HG03520 (cell line): ENCODE measurements at regions not wholly inside any gene's neighbourhood (a gene's known extent, or its start where the extent isn't known, plus 50 kb on each side); places are given as distances from the start of the nearest gene placed in this dataset.

Experiments used
- ATAC-seq: cut with Tn5 transposase; IDR thresholded peaks from one replicate; pipeline ENCODE4 v1.9.1; 2021; ENCODE audit warnings: mild to moderate bottlenecking, moderate library complexity; ENCODE audit not compliant: unreplicated experiment

DNA sequence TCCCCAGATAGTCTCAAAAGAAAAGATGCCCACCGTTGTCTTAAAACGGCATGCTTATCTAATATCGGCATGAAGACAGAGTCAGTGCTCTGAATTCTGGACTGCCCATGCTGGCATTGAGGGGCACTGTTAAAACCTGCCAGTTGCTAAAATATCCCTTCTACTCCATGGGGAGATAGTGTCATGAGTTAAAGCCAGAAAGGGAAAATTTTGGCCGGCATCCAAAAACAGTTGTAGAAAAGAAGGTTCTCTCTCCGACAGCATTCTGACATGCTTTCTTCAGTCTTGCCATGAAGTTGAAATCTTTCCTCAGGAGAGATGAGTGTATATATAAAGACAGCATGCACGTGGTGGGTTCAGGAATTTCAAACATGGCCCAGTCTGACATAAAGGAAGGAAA lies 401.3 kb upstream of the PIK3C3 start:
- ATAC-seq: no peak

DNA sequence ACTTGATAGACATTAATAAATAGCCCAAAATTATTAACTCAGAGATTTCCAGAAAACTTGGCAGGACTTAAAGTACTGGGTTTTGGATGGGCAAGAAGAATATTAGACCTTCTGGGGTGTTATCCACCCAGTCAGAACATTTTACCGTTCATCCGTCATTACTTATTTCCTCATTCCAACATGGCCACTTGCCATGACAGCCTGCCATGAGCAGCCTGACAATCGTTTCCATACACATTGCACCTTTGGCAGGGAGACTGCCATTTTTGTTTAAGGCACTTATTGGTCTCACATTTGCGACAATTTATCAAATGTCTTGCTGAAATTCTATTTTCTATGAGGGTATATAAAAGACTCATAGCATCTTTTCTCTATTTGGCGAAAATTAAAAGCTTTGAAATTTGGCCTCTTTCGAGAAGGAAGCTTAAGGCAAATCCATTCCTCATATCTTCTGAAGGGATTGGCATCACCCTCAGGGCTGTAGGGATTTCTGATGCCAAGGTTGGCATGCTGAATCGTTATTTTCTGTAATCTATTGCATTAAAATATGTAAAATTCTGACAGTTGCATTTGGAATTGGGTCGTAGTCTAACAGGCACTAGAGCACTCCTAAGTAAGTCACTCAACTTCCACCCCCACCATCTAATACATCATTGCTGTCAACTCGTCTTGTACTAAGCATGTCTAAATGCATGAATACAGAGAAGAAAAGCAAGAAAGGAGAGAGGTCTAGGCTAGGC lies 406.3 kb upstream of the PIK3C3 start:
- ATAC-seq: no peak

DNA sequence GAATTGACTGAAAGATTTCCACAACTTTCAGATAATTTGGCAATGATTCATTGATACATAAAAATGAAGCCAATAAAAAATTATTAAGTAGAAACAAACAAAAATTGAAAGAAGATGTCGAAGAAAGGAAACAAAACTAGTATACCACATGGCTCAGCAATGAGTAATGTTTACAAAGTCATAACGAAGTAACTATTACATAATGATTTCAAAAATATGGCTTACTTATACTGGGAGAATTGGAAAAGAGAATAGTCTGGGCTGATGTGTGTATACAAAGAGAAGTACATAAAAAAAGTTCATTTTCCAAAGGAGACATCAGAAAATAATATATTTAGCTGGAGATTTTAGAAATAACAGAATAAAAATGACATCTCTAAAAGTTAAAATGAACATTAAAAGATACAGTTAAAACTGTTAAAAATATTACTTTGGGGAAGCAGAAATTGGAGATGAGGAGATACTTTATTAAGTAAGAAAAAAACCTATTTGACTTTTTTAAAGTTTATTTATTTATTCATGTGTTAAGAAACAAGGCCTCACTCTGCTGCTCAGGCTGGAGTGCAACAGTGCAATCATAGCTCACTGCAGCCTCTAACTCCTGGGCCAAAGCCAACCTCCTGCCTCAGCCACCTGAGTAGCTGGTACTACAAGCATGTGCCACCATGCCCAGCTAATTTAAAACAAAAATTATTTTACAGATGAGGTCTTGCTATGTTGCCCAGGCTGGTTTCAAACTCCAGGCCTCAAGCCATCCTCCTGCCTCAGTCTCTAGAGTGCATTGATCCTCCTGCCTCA lies 409.7 kb upstream of the PIK3C3 start:
- no peak for ATAC-seq

DNA sequence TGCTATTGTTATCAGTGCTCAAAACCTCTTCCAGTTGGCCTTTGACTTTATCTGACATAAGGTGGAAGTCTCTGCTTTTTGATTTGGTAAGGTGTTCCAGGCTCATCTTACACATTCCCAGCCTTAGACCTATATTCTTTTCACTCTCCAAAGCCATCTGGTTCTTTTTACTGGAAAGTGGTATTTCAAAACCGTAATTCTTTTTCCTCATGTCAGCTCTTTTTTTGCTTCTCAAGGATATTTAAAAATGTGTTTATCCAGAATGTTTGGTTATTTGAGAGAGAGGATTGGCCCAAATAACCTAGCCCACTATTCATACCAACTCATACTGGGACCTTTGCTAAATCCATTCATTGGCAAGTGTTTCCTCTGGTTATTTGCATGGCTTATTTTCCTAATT lies 411.2 kb upstream of the PIK3C3 start:
- ATAC-seq: no peak

DNA sequence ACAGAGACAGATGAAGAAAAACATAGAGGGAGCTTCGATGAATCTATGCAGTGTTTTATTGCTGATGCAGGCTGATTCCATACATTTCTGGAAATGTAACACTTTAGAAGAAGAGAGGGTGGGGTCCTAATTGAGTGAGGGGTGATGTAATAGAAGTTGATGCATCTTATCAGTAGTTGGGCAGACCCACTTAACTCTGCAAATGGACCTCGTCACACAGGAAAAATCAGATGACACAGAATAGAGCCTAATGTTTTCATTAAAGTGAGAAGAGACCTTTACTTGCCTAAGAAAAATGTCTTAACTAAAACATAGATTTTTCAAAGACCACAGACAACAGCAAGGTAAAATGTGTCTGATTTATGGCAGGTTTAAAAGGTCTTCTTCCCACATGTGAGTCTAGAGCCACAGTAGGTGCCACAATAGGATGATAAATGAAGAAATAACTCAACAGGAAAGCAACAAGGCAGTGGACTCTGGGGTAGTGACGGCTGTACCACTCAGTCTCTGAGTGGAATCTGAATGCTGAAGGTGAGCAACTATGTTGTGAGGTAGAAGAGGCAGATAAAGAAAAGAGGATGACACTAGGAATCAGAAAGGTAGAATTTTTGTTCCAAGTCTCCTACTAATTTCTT lies 414.7 kb upstream of the PIK3C3 start:
- no peak for ATAC-seq

DNA sequence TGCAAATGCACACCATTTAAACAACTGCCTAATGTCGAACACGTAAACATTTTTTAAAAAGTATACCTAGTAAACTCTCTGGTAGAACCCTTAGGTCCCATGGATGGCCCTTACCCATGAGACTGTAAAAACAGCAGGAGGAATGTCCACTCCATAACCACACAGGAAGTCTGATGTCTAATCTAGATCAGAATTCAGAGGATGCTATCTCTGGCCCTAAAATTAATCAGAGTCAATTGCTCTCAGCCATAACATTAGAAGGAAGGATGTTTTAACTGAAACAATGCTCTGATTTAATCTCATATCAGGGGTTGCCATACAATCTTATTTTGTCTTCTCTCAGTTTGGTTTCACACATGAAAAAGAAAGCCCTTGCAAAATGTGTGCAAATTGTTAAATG lies 416.3 kb upstream of the PIK3C3 start:
- no peak for ATAC-seq

DNA sequence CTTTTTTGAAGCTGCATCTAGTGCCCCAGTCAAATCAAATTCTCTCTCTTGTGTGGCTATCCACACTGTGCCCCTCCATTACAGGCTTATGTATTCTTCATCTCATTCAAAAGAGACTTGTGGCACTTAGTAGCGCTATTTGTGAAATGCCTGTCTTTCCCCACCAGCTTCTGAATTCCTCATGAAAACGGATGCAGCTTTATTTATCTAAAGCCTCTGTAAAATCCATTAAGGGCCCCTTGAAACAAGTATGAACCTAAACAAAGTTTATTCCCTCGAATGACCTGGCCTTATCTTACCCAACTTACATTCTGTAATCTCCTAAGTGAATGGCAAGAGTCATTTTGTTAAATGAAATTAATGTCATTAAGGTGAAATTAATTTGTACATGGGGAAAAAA lies 417.4 kb upstream of the PIK3C3 start:
- ATAC-seq: no peak

DNA sequence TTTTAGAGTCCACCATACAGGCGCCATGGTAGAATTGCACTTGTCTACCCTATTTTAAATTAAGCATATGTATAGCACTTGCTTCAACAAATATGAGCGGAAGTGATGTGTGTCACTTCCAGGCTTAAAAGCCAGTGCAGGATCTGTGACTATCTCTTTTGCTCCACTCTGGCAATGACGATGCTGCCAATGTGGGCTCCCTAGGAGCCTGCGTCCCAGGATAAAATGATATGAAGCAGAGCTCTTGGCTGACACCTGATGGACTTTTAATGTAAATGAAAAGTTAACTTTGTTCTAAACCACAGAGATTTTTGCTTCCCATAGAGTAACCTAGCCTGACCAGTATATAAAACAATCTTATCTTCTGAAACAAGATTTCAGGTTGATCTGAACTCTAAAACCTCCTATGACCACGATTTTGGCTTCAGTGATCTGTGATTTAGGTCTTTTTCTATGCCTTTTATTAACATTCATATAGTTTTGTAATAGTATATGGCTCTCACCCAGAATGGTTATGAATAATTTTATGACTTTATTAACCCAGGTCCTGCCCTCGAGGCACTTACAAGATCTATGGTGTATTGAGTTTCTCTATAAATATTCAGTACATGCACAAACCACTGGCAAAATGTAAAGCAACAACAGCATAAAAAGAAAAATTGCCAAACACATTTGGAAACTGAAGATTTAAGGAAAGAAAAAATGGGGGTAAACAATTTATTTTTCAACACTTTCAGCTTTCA lies 422.5 kb upstream of the PIK3C3 start:
- no peak for ATAC-seq

DNA sequence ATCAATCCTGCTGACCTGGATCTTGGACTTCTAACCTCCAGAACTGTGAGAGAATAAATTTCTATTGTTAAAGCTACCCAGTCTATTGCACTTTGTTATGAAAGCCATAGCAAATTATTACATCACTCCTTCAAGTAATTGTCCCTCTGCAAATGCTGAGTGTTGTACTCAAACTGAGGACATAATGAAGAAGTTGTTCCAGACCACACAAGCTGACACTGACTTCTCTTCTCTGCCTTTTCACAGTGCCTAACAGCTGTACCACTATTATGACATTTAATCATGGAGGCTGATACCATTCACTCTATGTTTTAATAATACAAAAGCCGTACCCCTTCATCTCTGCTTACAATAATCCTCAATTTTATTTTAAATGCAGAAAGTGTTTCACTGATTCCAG lies 424.1 kb upstream of the PIK3C3 start:
- ATAC-seq: no peak

DNA sequence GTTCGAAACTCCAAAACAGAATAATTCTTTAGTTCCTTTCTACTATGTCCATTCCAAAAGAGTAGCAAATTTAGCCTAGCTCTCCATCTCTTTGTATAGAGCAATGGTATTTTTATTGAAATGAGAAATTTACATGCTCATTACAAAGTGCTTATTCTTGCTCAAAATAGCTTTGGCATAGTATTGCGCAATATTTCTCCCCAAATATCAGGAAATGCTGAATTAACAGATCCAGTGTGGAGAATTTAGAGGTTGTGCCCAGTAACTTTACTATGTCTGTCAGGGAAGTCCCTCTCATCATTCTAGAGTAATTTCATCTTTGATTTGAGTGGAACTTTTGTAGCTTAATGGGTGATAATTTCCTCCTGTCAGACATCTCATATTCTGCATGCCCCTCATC lies 425.9 kb upstream of the PIK3C3 start:
- ATAC-seq: no peak

DNA sequence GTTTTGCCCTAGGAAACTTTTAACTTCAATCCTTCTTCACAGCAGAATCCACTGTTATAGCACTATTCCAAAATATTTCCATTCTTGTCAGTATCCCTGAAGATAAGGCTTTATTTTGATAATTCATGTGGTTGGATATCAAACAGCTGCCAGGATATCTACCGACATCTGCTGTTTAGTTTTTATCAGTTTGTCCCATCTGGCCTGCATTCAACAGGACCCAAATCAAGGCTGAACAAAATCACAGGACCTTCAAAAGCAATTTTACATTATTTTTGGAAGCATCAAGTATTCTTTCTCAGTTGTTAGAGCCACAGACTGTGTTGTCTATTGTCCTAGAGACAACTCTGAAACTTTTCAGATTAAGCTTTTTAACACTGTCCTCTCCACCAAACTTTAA lies 429.0 kb upstream of the PIK3C3 start:
- ATAC-seq: no peak

DNA sequence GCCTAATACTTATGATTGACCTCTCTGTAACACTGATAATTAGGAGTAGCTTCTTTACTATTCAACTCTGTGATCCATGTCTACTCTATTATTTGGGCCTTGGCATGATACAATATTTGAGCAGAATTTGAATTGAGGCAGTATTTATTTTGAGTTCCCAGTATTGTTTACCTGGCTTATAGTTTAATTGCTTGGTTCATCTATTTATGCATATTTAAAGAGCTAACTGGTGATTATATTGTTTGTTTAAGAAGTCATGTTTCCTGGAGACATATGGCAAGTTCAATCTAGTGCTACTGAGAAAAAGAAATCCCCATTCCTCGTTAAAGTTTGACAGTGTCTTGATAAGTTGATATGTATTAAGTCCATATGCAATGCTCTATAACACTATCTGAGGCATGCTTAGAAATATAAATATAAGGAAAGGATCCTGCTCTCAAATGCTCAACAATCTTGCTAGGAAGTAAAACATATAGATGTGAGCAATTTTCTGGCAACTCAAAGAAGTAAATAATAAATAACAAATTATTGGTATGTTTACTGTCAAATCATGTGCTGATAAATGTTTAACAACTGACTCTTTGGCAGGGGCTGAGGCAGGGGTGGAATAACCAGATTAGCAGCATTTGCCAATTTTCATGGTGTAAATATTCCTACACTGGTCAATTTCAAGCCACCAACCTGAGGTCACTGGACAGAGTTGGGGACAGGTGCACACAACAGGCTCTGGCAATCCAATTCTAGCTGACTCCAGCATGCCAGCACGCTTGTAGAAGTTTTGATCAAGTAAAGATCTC lies 430.2 kb upstream of the PIK3C3 start:
- no peak for ATAC-seq

DNA sequence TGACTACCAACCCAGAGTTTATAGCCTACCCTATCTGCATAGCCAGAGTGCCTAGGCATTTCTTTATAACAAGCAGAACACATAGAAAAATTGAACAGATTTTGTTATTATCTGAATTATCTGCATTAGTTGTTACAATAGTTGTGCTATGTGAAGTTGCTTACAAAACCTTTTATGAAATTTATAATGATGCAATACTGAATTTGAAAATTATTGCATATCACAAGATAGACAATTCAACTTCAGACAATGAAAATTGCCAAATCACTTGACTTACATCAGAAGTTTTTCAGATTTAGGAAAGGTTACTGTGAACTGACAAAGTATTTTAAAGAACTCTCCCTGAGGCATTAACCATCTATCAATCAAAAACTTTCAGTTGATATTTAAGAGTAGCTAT lies 437.9 kb upstream of the PIK3C3 start:
- ATAC-seq: no peak

DNA sequence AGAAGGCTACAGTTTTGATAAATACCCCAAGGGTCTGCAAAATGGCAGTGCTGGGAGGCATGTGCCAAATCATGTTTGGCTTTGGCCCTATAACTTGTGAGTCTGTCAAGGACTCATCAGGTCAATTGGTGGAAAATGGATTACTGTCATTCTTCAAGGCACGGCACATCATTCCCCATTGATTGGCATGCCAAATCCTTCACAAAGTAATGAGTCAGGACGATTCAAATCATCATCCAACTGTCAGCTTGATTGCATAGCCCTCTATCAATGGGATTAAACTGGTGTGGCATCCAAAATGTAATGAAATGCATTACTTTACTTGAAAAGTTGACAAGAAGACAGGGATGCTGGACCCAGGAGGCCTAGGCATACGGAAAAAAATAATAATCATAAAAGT lies 441.6 kb upstream of the PIK3C3 start:
- no peak for ATAC-seq

DNA sequence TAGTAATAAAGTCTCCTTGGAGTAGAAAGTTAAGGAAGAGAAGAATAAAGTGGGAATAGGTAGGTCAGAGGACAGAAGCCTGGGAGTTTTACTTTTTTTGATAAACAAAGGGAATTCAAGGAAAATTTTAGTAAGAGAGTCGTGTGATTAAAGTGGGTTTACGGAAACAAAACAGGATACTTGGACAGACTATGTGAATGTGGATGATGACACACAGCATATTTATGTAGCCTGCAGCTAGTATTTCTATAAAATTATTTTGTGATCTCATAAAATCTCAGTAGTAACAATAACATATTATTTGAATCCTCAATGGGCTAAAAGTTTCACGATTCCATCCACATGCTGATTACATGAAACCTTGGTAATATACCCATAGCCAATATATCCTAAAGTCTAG lies 450.7 kb upstream of the PIK3C3 start:
- ATAC-seq: no peak

DNA sequence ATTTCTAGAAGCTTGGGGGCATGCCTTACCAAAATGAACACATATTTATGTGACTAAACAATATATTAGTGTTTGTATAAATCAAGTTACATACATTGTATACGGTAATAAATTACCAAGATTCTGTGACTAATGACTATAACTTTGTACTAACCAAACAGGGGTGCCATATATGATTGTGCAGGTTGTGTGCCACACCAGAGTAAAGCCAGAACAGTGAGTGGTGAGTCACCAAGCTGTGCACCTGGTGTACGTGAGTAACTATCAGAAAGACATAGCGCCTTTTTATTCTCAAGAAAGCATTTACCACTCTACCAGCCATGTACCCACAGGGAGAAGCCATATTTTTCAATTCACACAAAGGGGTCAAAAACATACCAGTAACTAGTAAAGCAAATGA lies 453.2 kb upstream of the PIK3C3 start:
- ATAC-seq: no peak

DNA sequence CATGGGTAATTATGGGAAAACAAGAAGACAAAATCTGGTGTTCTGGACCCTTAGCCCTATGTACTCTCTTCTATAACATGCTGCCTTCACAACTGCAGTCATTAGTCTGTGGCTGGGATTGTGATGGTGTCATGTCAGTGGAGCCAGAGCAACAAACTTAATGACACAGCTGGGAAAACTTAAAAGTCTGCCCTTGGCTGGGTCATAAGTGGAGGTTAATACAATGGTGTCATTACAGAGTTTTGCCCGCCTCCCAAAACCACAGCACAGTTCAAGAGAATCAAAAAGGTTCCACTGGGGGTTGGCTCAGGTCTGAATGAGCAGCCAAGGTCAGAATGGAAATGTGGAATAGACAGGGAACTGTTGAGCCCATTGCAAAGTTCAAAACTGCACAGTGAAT lies 455.7 kb upstream of the PIK3C3 start:
- no peak for ATAC-seq

DNA sequence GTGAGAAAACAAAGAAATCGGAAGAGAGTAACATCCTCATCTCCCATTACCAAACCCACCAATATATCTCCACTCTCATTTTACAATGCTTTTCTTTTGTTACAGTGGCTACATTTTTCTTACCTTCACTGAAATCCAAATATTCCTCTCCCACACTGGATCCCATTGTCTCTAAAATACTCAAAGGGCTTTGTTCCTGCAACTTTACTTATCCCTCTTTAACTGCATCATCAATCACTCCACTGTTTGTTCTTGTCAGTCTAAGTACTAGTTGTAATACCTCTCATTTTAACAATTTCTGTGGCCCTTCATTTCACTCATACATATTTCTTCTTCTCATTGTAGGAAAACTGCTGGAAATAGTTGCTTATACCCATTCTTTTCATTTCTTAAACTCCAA lies 464.2 kb upstream of the PIK3C3 start:
- ATAC-seq: no peak

DNA sequence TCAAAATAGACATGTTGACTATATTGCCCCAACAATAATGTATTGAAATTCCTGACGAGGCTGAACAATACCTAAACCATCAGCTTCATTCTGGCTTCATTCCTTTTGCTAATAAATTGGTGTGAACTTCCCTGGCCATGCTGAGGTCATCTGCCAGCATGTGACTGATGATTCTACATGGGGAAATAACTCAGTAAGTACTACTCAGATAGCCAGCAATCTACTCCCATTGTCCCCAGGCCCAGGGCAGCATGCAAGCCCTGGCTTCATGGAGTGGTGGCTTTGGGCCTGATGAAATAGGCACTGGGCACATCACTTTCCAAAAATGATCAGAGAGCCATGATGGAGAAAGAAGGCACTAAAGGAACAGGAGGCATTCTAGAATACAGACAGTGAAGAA lies 468.5 kb upstream of the PIK3C3 start:
- no peak for ATAC-seq

DNA sequence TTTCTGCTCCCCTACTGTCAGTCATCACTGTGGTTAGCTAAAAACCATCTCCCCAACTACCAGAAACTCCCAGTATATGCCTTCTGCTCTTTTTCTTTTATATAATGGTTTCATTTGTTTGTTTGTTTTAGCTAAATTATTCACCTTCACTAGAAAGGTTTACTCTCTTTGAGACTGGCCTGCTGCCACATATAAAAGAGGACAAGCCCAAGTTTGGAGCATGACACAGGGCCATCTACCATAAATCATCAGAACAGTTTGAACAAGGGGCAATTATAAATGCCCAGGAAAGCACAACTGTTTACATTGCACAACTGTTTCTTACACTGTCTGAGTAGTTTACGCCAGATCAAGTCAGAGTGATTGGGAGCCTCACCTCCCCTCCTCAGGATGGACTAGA lies 471.0 kb upstream of the PIK3C3 start:
- ATAC-seq: no peak

DNA sequence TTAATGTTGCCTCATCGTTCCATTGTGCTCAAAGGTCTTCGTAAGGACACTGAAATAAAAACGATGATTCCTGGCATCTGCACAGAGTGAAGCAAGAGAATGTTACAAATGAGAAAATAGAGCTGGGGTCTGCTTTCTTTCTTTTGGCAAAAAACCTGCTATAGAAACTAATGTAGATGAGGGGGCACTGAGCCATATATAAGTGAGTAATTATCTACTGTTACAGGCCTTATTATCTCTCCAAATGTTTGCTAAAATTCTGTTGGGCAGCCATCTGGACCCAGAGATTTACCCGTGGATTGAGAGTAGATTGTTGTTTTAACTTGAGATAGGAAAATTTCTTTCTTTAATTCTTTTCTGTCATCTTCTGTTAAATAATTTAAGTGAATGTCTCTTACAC lies 472.5 kb upstream of the PIK3C3 start:
- no peak for ATAC-seq
